Endothelial cell of umbilical vein (primary cell): ENCODE measurements at regions not wholly inside any gene's neighbourhood (a gene's known extent, or its start where the extent isn't known, plus 50 kb on each side); places are given as distances from the start of the nearest gene placed in this dataset.

Experiments
- BruUV-seq: library from RNA; stranded (reverse); fragments of 400-500 nt; replicated peaks from 2 replicates; lab custom pipeline; 2021; lab: Mats Ljungman, UMichigan
- CTCF ChIA-PET: fragments of 300-600, 350-600 bp; sonication (Branson Sonifier 250); formaldehyde crosslinking; loops from one replicate; lab custom pipeline; 2021; ENCODE audit warnings: antibody characterized with exemption, inconsistent platforms; lab: Charles Lee
- POLR2A ChIA-PET: fragments of 300-600, 350-600 bp; sonication (Branson Sonifier 250); formaldehyde crosslinking; loops from one replicate; lab custom pipeline; 2021; ENCODE audit warnings: antibody characterized with exemption, inconsistent platforms; lab: Charles Lee
- DNase-seq: peaks from one replicate; pipeline ENCODE4 v3.0.0-alpha.2; 2011; ENCODE audit warnings: low read depth, low spot score
- FAIRE-seq: peaks from 2 replicates; lab custom pipeline; 2011; peaks lifted over from hg19 to GRCh38; lab: Jason Lieb, UNC
- H2AFZ ChIP-seq: 2 replicates; pipeline ENCODE4 v1.6.0; 2012; ENCODE audit warnings: low read depth, low read length, control low read depth, inconsistent platforms
- H3K27ac ChIP-seq: 2 replicates; pipeline ENCODE4 v1.5.1; 2011; ENCODE audit warnings: low read depth, mild to moderate bottlenecking, control low read depth, low read length, moderate library complexity; ENCODE audit not compliant: insufficient read depth
- H3K27me3 ChIP-seq, 2 experiments: 2 replicates each; pipeline versions ENCODE4 v1.6.0 to v1.6.1; 2011; ENCODE audit warnings: low read length in 2 of 2, mixed read lengths in 1 of 2; ENCODE audit not compliant: control insufficient read depth in 2 of 2, insufficient read depth in 2 of 2
- H3K36me3 ChIP-seq, 2 experiments: 2 replicates in 1 of 2; 3 replicates in 1 of 2; pipeline ENCODE4 v1.5.1; 2011; ENCODE audit warnings: low read length in 2 of 2, mild to moderate bottlenecking in 1 of 2, moderate library complexity in 1 of 2; ENCODE audit not compliant: control insufficient read depth in 2 of 2, insufficient read depth in 2 of 2; ENCODE audit errors: extremely low read depth in 1 of 2
- H3K4me1 ChIP-seq: 3 replicates; pipeline ENCODE4 v1.5.1; 2011; ENCODE audit warnings: mild to moderate bottlenecking, low read length; ENCODE audit not compliant: control insufficient read depth, insufficient read depth; ENCODE audit errors: extremely low read depth
- H3K4me2 ChIP-seq: 2 replicates; pipeline ENCODE4 v1.6.1; 2011; ENCODE audit warnings: low read length, control low read depth, mixed read lengths; ENCODE audit not compliant: insufficient read depth
- H3K4me3 ChIP-seq, 3 experiments: fragments of 200-600 bp in 1 of 3; sonication (generic), shearing (Covaris generic) in 1 of 3; replicated peaks in 1 of 3; 2 replicates each; pipeline ENCODE4 v1.5.1; 2011 to 2016; ENCODE audit warnings: control low read depth in 3 of 3, low read length in 3 of 3, mild to moderate bottlenecking in 2 of 3, inconsistent platforms in 1 of 3, low read depth in 1 of 3, moderate library complexity in 1 of 3; ENCODE audit not compliant: insufficient read depth in 1 of 3
- H3K79me2 ChIP-seq: 2 replicates; pipeline ENCODE4 v1.6.0; 2012; ENCODE audit warnings: low read length, inconsistent platforms; ENCODE audit not compliant: control insufficient read depth, insufficient read depth
- H3K9ac ChIP-seq: replicated peaks from 2 replicates; pipeline ENCODE3; 2011; ENCODE audit warnings: low read length, control low read depth; ENCODE audit not compliant: insufficient read depth; ENCODE audit errors: extremely low read depth
- H3K9me1 ChIP-seq: replicated peaks from 3 replicates; pipeline ENCODE4 v1.6.0; 2011; ENCODE audit warnings: mild to moderate bottlenecking, low read length; ENCODE audit not compliant: control insufficient read depth, insufficient read depth; ENCODE audit errors: extremely low read depth
- H3K9me3 ChIP-seq: replicated peaks from 2 replicates; pipeline ENCODE4 v1.5.1; 2012; ENCODE audit warnings: low read length, inconsistent platforms; ENCODE audit not compliant: control insufficient read depth, insufficient read depth
- H4K20me1 ChIP-seq: replicated peaks from 2 replicates; pipeline ENCODE3; 2011; ENCODE audit warnings: mild to moderate bottlenecking, low read length; ENCODE audit not compliant: control insufficient read depth, insufficient read depth; ENCODE audit errors: extremely low read depth
- EZH2 ChIP-seq: IDR thresholded peaks from 2 replicates; pipeline ENCODE4 v1.6.1; 2012; ENCODE audit warnings: borderline replicate concordance, low read depth, mild to moderate bottlenecking, moderate library complexity, low read length, inconsistent platforms; ENCODE audit not compliant: severe bottlenecking
- FOS ChIP-seq: IDR thresholded peaks from 2 replicates; pipeline ENCODE4 v1.6.1; 2011; ENCODE audit warnings: mild to moderate bottlenecking, low read length, moderate library complexity, borderline replicate concordance; ENCODE audit not compliant: insufficient read depth
- GATA2 ChIP-seq: IDR thresholded peaks from 2 replicates; pipeline ENCODE4 v1.7.0; 2011; ENCODE audit warnings: low read depth, mild to moderate bottlenecking, moderate library complexity, mixed read lengths, low read length; ENCODE audit not compliant: insufficient read length, insufficient read depth
- JUN ChIP-seq: IDR thresholded peaks from 2 replicates; pipeline ENCODE4 v1.6.1; 2011; ENCODE audit warnings: borderline replicate concordance, low read depth; ENCODE audit not compliant: insufficient read length, insufficient read depth
- MYC ChIP-seq: IDR thresholded peaks from one replicate; pipeline ENCODE4 v1.6.1; 2011; ENCODE audit warnings: mild to moderate bottlenecking, low read depth, low read length
- POLR2A ChIP-seq: IDR thresholded peaks from 2 replicates; pipeline ENCODE4 v1.6.1; 2012; ENCODE audit warnings: low read depth, mild to moderate bottlenecking, control low read depth, low read length
- POLR2AphosphoS5 ChIP-seq: IDR thresholded peaks from 2 replicates; pipeline ENCODE4 v1.6.1; 2012; ENCODE audit warnings: low read depth, mild to moderate bottlenecking, control low read depth, low read length, moderate library complexity; ENCODE audit not compliant: insufficient read depth
- dilution Hi-C: fragments of 300-500 bp; cut with MboI; formaldehyde crosslinking; loops from one replicate; pipeline ENCODE4 v1.15.0; 2019; ENCODE audit warnings: low sequenced_read_pairs; ENCODE audit not compliant: extremely low pct_ligation_motif_present
- intact Hi-C: fragments of 100-400 bp; cut with micrococcal nuclease; formaldehyde crosslinking; loops from one replicate; pipeline ENCODE4 v1.10.0; 2022
- TF ChIP-seq, protein P1 (sequence below): IDR thresholded peaks from 2 replicates; pipeline ENCODE4 v1.6.1; 2011; ENCODE audit not compliant: insufficient read depth, insufficient read length
- TF ChIP-seq, protein P2 (sequence below), 2 donors: IDR thresholded peaks; 1 replicate in 1 of 2; 2 replicates in 1 of 2; pipeline ENCODE4 v1.5.1; 2011; ENCODE audit warnings: low read length in 2 of 2, mild to moderate bottlenecking in 2 of 2, moderate library complexity in 2 of 2, control low read depth in 1 of 2, inconsistent platforms in 1 of 2, low read depth in 1 of 2; ENCODE audit not compliant: insufficient read depth in 1 of 2; ENCODE audit errors: extremely low read depth in 1 of 2

DNA sequence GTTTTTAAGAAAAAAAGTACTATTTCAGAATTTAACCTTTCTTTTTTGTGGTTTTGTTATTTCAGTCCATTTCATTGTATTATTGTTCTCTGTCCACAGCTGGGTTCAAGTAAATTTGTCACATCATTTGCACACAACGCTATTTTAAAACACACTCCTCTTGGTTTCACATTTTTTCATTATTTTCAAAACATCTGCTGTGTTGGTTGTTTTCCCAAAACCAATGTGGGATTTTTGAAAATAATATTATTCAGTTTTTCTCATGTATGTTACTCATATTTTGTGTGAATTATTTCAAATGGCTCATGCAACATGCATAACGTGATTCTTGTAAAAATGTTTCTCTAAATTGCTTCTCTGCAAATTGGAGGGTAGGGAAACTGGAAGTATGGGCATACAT, 589.2 kb downstream of the METTL4 start:
- H3K27me3 ChIP-seq = no peaks in the 10 kb centered on the region
- H2AFZ ChIP-seq = no peak overlapping the region
- intact Hi-C loops = no loop called here
- dilution Hi-C loops = no loop called here
- H3K9me3 ChIP-seq = no peaks in the 10 kb centered on the region
- H3K36me3 ChIP-seq = no peaks in the 10 kb centered on the region
- no TSS peak for BruUV-seq
- H3K4me3 ChIP-seq = no peak overlapping the region
- POLR2A ChIA-PET = no interaction called here
- no peak overlapping the region for H3K4me2 ChIP-seq
- H3K9ac ChIP-seq = no peak overlapping the region
- no peaks in the 10 kb centered on the region for H3K79me2 ChIP-seq
- DNase-seq (no peak), FAIRE-seq (no peak)
- CTCF ChIA-PET = no interaction called here
- H3K27ac ChIP-seq = no peak overlapping the region
- H3K4me1 ChIP-seq = no peaks in the 10 kb centered on the region
- H4K20me1 ChIP-seq = no peaks in the 10 kb centered on the region
- H3K9me1 ChIP-seq = no peaks in the 10 kb centered on the region
- TF ChIP-seq EZH2 = no peak
- TF ChIP-seq, protein P1, sequence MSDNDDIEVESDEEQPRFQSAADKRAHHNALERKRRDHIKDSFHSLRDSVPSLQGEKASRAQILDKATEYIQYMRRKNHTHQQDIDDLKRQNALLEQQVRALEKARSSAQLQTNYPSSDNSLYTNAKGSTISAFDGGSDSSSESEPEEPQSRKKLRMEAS = no peak
- no peak for TF ChIP-seq MYC
- TF ChIP-seq, protein P2, sequence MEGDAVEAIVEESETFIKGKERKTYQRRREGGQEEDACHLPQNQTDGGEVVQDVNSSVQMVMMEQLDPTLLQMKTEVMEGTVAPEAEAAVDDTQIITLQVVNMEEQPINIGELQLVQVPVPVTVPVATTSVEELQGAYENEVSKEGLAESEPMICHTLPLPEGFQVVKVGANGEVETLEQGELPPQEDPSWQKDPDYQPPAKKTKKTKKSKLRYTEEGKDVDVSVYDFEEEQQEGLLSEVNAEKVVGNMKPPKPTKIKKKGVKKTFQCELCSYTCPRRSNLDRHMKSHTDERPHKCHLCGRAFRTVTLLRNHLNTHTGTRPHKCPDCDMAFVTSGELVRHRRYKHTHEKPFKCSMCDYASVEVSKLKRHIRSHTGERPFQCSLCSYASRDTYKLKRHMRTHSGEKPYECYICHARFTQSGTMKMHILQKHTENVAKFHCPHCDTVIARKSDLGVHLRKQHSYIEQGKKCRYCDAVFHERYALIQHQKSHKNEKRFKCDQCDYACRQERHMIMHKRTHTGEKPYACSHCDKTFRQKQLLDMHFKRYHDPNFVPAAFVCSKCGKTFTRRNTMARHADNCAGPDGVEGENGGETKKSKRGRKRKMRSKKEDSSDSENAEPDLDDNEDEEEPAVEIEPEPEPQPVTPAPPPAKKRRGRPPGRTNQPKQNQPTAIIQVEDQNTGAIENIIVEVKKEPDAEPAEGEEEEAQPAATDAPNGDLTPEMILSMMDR (IDR thresholded peaks at IDR 0.05; ENCODE audit: extremely low read depth in 1 of 2, insufficient read depth in 1 of 2, low read depth in 1 of 2, low read length in 2 of 2) = no peak
- no peak for TF ChIP-seq FOS
- TF ChIP-seq POLR2AphosphoS5 = no peak
- TF ChIP-seq GATA2 = no peak
- TF ChIP-seq JUN = no peak
- TF ChIP-seq POLR2A = no peak
